IMR-90 (cell line): ENCODE measurements at regions not wholly inside any gene's neighbourhood (a gene's known extent, or its start where the extent isn't known, plus 50 kb on each side); places are given as distances from the start of the nearest gene placed in this dataset.

Source experiments
- ATAC-seq: fragments of 200-7000 bp; cut with Tn5 transposase; 2 replicates; pipeline ENCODE4 v1.9.1; 2020; ENCODE audit warnings: low read depth, mild to moderate bottlenecking, moderate library complexity
- BruUV-seq: library from RNA; stranded (reverse); fragments of 400-500 nt; replicated peaks from 2 replicates; lab custom pipeline; 2021; lab: Mats Ljungman, UMichigan
- CTCF ChIA-PET: fragments of 300-600 bp; formaldehyde crosslinking; extraction: SDS; loops from one replicate; lab custom pipeline; 2021; ENCODE audit warnings: antibody characterized with exemption; lab: Yijun Ruan, JAX
- POLR2A ChIA-PET: fragments of 300-600 bp; sonication (Branson Sonifier 250); formaldehyde crosslinking; loops from one replicate; lab custom pipeline; 2022; ENCODE audit warnings: antibody characterized with exemption; ENCODE audit not compliant: unreplicated experiment; lab: Charles Lee
- DNase-seq: peaks from one replicate; pipeline ENCODE4 v3.0.0; 2013
- H2AFZ ChIP-seq: replicated peaks from 2 replicates; pipeline ENCODE3; 2013; ENCODE audit warnings: low read length, mild to moderate bottlenecking; ENCODE audit not compliant: poor library complexity
- H2AK5ac ChIP-seq: 2 replicates; pipeline ENCODE4 v1.6.1; 2013; ENCODE audit warnings: low read depth, low read length, inconsistent platforms
- H2AK9ac ChIP-seq: replicated peaks from 2 replicates; pipeline ENCODE3; 2013; ENCODE audit warnings: mild to moderate bottlenecking, low read depth, low read length, moderate library complexity; ENCODE audit not compliant: poor library complexity
- H2BK120ac ChIP-seq: 2 replicates; pipeline ENCODE4 v1.6.1; 2013; ENCODE audit warnings: low read depth, low read length, inconsistent platforms
- H2BK15ac ChIP-seq: 3 replicates; pipeline ENCODE4 v1.6.1; 2013; ENCODE audit warnings: low read depth, low read length, inconsistent platforms
- H2BK20ac ChIP-seq: 2 replicates; pipeline ENCODE4 v1.6.1; 2013; ENCODE audit warnings: low read depth, mild to moderate bottlenecking, inconsistent platforms, low read length, moderate library complexity
- H2BK5ac ChIP-seq: 2 replicates; pipeline ENCODE4 v1.6.1; 2013; ENCODE audit warnings: mild to moderate bottlenecking, low read depth, low read length, inconsistent platforms; ENCODE audit not compliant: poor library complexity, severe bottlenecking
- H3K14ac ChIP-seq: replicated peaks from 2 replicates; pipeline ENCODE4 v1.6.1; 2013; ENCODE audit warnings: low read depth, low read length, inconsistent platforms
- H3K18ac ChIP-seq: 2 replicates; pipeline ENCODE4 v1.6.1; 2013; ENCODE audit warnings: low read depth, low read length, control low read depth
- H3K23ac ChIP-seq: 2 replicates; pipeline ENCODE4 v1.6.1; 2013; ENCODE audit warnings: low read depth, low read length, inconsistent platforms
- H3K27ac ChIP-seq: 2 replicates; pipeline ENCODE4 v1.5.1; 2013; ENCODE audit warnings: mild to moderate bottlenecking, control low read depth, low read length; ENCODE audit not compliant: insufficient read depth
- H3K27me3 ChIP-seq: 2 replicates; pipeline ENCODE4 v1.6.1; 2013; ENCODE audit warnings: low read length; ENCODE audit not compliant: control insufficient read depth, insufficient read depth
- H3K36me3 ChIP-seq: 2 replicates; pipeline ENCODE4 v1.6.1; 2013; ENCODE audit warnings: low read length, mixed read lengths; ENCODE audit not compliant: control insufficient read depth, insufficient read depth
- H3K4ac ChIP-seq: 2 replicates; pipeline ENCODE4 v1.6.1; 2013; ENCODE audit warnings: low read depth, low read length, inconsistent platforms
- H3K4me1 ChIP-seq: 2 replicates; pipeline ENCODE4 v1.6.1; 2013; ENCODE audit warnings: low read length, mixed read lengths; ENCODE audit not compliant: control insufficient read depth, insufficient read depth
- H3K4me2 ChIP-seq: 2 replicates; pipeline ENCODE4 v1.6.1; 2013; ENCODE audit warnings: low read depth, mild to moderate bottlenecking, control low read depth, low read length, moderate library complexity
- H3K4me3 ChIP-seq: 2 replicates; pipeline ENCODE4 v1.5.1; 2013; ENCODE audit warnings: low read depth, mild to moderate bottlenecking, control low read depth, low read length, moderate library complexity; ENCODE audit not compliant: insufficient read depth
- H3K56ac ChIP-seq: 2 replicates; pipeline ENCODE4 v1.6.1; 2013; ENCODE audit warnings: low read length, inconsistent platforms; ENCODE audit not compliant: insufficient read depth; ENCODE audit errors: extremely low read depth
- H3K79me1 ChIP-seq, 2 experiments: 2 replicates each; pipeline ENCODE4 v1.6.1; 2013; ENCODE audit warnings: low read length in 2 of 2, inconsistent platforms in 1 of 2, low read depth in 1 of 2
- H3K9ac ChIP-seq: 2 replicates; pipeline ENCODE4 v1.6.1; 2013; ENCODE audit warnings: low read depth, low read length, control low read depth
- H3K9me1 ChIP-seq: 2 replicates; pipeline ENCODE4 v1.6.1; 2013; ENCODE audit warnings: low read length, inconsistent platforms; ENCODE audit not compliant: insufficient read depth
- H3K9me3 ChIP-seq: 2 replicates; pipeline ENCODE4 v1.6.1; 2013; ENCODE audit warnings: low read length; ENCODE audit not compliant: control insufficient read depth, insufficient read depth
- H4K20me1 ChIP-seq: 2 replicates; pipeline ENCODE4 v1.6.1; 2013; ENCODE audit warnings: low read length, inconsistent platforms; ENCODE audit not compliant: insufficient read depth
- H4K5ac ChIP-seq: 2 replicates; pipeline ENCODE4 v1.6.1; 2013; ENCODE audit warnings: mild to moderate bottlenecking, low read depth, low read length, control low read depth
- H4K8ac ChIP-seq, 2 experiments: 2 replicates each; pipeline ENCODE4 v1.6.1; 2013; ENCODE audit warnings: low read depth in 2 of 2, low read length in 2 of 2, control low read depth in 1 of 2, inconsistent platforms in 1 of 2
- H4K91ac ChIP-seq: 2 replicates; pipeline ENCODE4 v1.6.1; 2013; ENCODE audit warnings: low read depth, low read length, inconsistent platforms; ENCODE audit not compliant: insufficient read depth
- CEBPB ChIP-seq: IDR thresholded peaks from 2 replicates; pipeline ENCODE4 v1.6.1; 2012; ENCODE audit warnings: low read depth, low read length, improper control_type of control experiment
- MAZ ChIP-seq: IDR thresholded peaks from 2 replicates; pipeline ENCODE4 v1.6.1; 2012; ENCODE audit warnings: low read depth, mild to moderate bottlenecking, low read length, improper control_type of control experiment, moderate library complexity, borderline replicate concordance
- MXI1 ChIP-seq: IDR thresholded peaks from 2 replicates; pipeline ENCODE4 v1.6.1; 2012; ENCODE audit warnings: low read depth, mild to moderate bottlenecking, low read length, moderate library complexity, borderline replicate concordance
- POLR2A ChIP-seq: IDR thresholded peaks from 2 replicates; pipeline ENCODE4 v1.6.1; 2012; ENCODE audit warnings: mild to moderate bottlenecking, low read depth, low read length
- RFX5 ChIP-seq: IDR thresholded peaks from 2 replicates; pipeline ENCODE4 v1.8.0; 2012; ENCODE audit warnings: low read depth, mild to moderate bottlenecking, low read length, moderate library complexity
- SMC3 ChIP-seq: fragments of 150-350 bp; IDR thresholded peaks from 2 replicates; pipeline ENCODE4 v1.6.1; 2016; ENCODE audit warnings: low read depth, mild to moderate bottlenecking, antibody characterized with exemption, low read length, moderate library complexity
- WGBS, 2 experiments: methylation state at CpG; one replicate each; pipeline versions ENCODE4 v1.1.5 to v1.1.7; 2013; ENCODE audit warnings: missing lambda C conversion rate in 2 of 2; ENCODE audit not compliant: insufficient read length in 1 of 2; ENCODE audit errors: extremely low coverage in 2 of 2; 5-methylcytosine and 5-hydroxymethylcytosine counted together
- dilution Hi-C: fragments of 300-500 bp; cut with HindIII; formaldehyde crosslinking; loops from one replicate; pipeline ENCODE4 v1.14.3; 2018; ENCODE audit warnings: low sequenced_read_pairs; ENCODE audit not compliant: unreplicated experiment
- in situ Hi-C: fragments of 300-500 bp; cut with MboI; formaldehyde crosslinking; loops from 3 replicates; pipeline ENCODE4 v1.14.3; 2019; ENCODE audit warnings: low sequenced_read_pairs, inconsistent platforms, mixed read lengths
- intact Hi-C: fragments of 100-400 bp; cut with micrococcal nuclease; formaldehyde crosslinking; loops from 2 replicates; pipeline ENCODE4 v1.10.0; 2022

DNA sequence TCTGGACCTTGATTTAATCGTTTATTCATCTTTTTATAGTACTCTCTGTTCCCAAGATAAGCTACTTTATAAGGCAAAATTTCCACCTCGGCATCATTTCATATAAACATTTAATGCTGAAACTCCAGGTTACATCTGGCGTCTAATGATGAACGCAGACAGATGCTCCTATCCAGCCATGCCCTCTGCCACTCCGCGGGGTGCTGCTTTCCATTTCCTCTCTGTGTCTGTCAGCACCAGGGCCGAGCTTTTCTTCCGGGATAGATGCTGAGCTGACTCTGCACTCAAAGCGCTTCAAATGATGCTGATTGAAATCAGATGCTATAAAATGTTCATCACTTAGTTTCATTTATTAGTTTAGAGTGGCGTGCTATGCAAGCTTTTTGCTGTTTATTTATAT lies 80.5 kb upstream of the HELT start:
- TF ChIP-seq MXI1: no peak
- no peak for TF ChIP-seq CEBPB
- TF ChIP-seq POLR2A: no peak
- no peak for TF ChIP-seq RFX5
- no peak for TF ChIP-seq SMC3
- TF ChIP-seq MAZ: no peak
- no peaks in the 10 kb centered on the region for H4K20me1 ChIP-seq
- no TSS peak for BruUV-seq
- no peaks in the 10 kb centered on the region for H3K9me3 ChIP-seq
- no peak overlapping the region for H3K9ac ChIP-seq
- no peak overlapping the region for H3K4ac ChIP-seq
- H3K9me1 ChIP-seq: no peaks in the 10 kb centered on the region
- no peak overlapping the region for H3K4me2 ChIP-seq
- dilution Hi-C loops: no loop called here
- H4K8ac ChIP-seq: no peak overlapping the region
- no peaks in the 10 kb centered on the region for H3K36me3 ChIP-seq
- no peak overlapping the region for H4K91ac ChIP-seq
- no peak overlapping the region for H3K56ac ChIP-seq
- H2AFZ ChIP-seq: no peak overlapping the region
- no peak overlapping the region for H2BK15ac ChIP-seq
- no peak overlapping the region for H2AK9ac ChIP-seq
- ChIA-PET CTCF (no interaction called here), POLR2A (no interaction called here)
- no peak overlapping the region for H4K5ac ChIP-seq
- no peak overlapping the region for H2BK5ac ChIP-seq
- H3K14ac ChIP-seq: no peak overlapping the region
- no peaks in the 10 kb centered on the region for H3K27me3 ChIP-seq
- H3K79me1 ChIP-seq: no peaks in the 10 kb centered on the region
- H2BK20ac ChIP-seq: no peak overlapping the region
- DNase-seq: no peak
- in situ Hi-C loops: no loop called here
- no peak overlapping the region for H2BK120ac ChIP-seq
- no peak overlapping the region for H3K18ac ChIP-seq
- no peaks in the 10 kb centered on the region for H3K4me1 ChIP-seq
- intact Hi-C loops: no loop called here
- H2AK5ac ChIP-seq: no peak overlapping the region
- no peak for ATAC-seq
- no peak overlapping the region for H3K4me3 ChIP-seq
- H3K23ac ChIP-seq: no peak overlapping the region
- no peak overlapping the region for H3K27ac ChIP-seq
- WGBS, 2 experiments: 18% methylated on average over 4 of the region's 10 CpGs; no CpG with 5 or more reads in 1 of the 2 experiments
